DOHH2 (cell line): ENCODE measurements at regions not wholly inside any gene's neighbourhood (a gene's known extent, or its start where the extent isn't known, plus 50 kb on each side); places are given as distances from the start of the nearest gene placed in this dataset.

Source experiments
- CTCF ChIP-seq: fragments of 200-600 bp; sonication (generic); IDR thresholded peaks from one replicate; pipeline ENCODE4 v1.5.1; 2014; ENCODE audit warnings: antibody characterized with exemption, mild to moderate bottlenecking, low read depth, low read length; ENCODE audit not compliant: poor library complexity, severe bottlenecking
- EZH2phosphoT487 ChIP-seq: fragments of 200-600 bp; sonication (generic); IDR thresholded peaks from 2 replicates; pipeline ENCODE4 v1.6.1; 2017; ENCODE audit warnings: borderline replicate concordance, mild to moderate bottlenecking, antibody characterized with exemption, low read length, moderate library complexity, mixed read lengths

GRCh38 chr20:1841554-1842140, 53.6 kb upstream of the SIRPA start:
- TF ChIP-seq CTCF (no peak), EZH2phosphoT487 (no peak)
